ENCODE measurements at regions not wholly inside any gene's neighbourhood (a gene's known extent, or its start where the extent isn't known, plus 50 kb on each side); places are given as distances from the start of the nearest gene placed in this dataset.

DNA sequence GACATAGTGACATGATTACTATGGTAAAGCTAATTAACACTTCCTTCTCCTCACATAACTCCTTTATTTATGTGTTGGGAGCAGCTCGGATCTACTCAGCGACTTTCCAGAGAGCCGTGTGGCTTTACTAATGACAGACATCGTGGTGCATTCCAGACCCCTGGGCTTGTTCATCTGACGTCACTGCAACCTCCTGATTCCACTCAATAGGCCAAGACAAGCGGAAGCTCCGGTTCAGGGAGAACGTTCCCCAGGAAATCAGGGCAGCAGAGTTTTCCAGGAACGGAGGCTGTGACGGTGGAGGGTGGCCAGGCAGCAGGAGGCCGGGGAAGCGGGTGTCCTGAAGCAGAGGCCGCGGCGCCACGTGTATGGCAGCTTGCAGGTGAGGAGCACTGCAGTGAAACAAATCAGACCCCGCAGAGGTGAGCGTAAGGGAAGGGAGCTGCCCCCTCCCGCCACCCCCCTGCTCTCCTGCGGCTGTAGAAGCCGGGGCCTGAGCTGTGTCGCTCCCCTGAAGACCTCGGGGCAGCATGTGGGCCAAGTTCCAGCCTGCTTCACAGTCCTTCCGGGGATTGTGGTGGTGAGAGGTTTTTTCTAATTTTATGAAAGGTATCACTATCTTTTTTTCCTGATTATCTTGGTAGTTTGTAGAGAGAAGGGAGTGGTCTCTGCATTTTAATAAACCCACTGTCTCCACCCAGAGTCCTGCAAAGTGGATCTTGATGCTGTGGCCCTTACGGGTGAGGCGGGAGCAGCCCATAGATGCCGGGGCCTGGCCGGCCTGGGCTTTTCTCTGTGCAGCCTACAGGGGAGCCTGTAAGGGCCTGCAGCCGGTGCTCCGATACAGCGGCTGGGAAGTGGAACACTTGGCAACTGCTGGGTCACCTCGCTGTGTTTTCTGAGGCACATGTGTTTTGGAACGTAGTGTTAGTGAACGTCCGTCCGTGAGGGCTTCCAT, 220.4 kb upstream of the IRX4 start:
- Histone ChIP-seq H3K4me1 (no peaks in the 10 kb centered on the region), H3K36me3 (ENCODE audit: insufficient read depth in 1 of 2, low read depth in 1 of 2) (no peaks in the 10 kb centered on the region), H3K4me3 (no peak overlapping the region), H3K9me3 (no peaks in the 10 kb centered on the region), H3K27me3 (ENCODE audit: insufficient read depth in 3 of 3, low read length in 2 of 3) (no peaks in the 10 kb centered on the region), H3K27ac (no peak overlapping the region)
- 80 to 81% (median 81%) methylated on average over 36 of the region's 36 CpGs for WGBS, 3 donors
- DNase-seq = no peak
- TF ChIP-seq, protein P1, sequence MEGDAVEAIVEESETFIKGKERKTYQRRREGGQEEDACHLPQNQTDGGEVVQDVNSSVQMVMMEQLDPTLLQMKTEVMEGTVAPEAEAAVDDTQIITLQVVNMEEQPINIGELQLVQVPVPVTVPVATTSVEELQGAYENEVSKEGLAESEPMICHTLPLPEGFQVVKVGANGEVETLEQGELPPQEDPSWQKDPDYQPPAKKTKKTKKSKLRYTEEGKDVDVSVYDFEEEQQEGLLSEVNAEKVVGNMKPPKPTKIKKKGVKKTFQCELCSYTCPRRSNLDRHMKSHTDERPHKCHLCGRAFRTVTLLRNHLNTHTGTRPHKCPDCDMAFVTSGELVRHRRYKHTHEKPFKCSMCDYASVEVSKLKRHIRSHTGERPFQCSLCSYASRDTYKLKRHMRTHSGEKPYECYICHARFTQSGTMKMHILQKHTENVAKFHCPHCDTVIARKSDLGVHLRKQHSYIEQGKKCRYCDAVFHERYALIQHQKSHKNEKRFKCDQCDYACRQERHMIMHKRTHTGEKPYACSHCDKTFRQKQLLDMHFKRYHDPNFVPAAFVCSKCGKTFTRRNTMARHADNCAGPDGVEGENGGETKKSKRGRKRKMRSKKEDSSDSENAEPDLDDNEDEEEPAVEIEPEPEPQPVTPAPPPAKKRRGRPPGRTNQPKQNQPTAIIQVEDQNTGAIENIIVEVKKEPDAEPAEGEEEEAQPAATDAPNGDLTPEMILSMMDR (IDR thresholded peaks at IDR 0.05) = no peak
- intact Hi-C loops (cut with DNase I) = no loop called here
- ATAC-seq = no peak

DNA sequence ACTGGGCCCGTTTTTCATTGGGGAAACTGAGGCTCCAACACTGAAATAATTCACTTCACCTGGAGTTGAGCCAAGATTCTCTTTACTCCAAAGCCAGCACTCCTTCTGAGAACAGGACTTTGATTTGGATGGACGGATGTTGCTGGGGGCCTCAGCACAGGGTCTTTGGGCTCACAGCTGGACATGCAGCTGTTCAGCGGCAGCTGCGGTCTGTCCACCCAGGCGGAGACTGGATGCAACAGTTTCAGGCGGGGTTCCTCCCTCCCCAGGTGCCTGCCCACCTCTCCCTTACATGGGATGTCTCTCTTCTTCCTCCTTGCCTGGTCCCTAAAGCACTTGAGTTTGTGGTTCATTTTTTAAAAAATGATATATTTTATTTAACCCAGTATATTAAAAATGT, 219.0 kb upstream of the IRX4 start:
- Histone ChIP-seq H3K36me3 (ENCODE audit: insufficient read depth in 1 of 2, low read depth in 1 of 2) (no peaks in the 10 kb centered on the region), H3K4me3 (no peak overlapping the region), H3K4me1 (no peaks in the 10 kb centered on the region), H3K27me3 (ENCODE audit: insufficient read depth in 3 of 3, low read length in 2 of 3) (no peaks in the 10 kb centered on the region), H3K9me3 (no peaks in the 10 kb centered on the region), H3K27ac (no peak overlapping the region)
- DNase-seq (no peak), ATAC-seq (no peak)
- intact Hi-C loops (cut with DNase I) = no loop called here
- TF ChIP-seq, protein P1 (IDR thresholded peaks at IDR 0.05) = no peak
- 31 to 47% (median 33%) methylated on average over 6 of the region's 6 CpGs for WGBS, 3 donors

DNA sequence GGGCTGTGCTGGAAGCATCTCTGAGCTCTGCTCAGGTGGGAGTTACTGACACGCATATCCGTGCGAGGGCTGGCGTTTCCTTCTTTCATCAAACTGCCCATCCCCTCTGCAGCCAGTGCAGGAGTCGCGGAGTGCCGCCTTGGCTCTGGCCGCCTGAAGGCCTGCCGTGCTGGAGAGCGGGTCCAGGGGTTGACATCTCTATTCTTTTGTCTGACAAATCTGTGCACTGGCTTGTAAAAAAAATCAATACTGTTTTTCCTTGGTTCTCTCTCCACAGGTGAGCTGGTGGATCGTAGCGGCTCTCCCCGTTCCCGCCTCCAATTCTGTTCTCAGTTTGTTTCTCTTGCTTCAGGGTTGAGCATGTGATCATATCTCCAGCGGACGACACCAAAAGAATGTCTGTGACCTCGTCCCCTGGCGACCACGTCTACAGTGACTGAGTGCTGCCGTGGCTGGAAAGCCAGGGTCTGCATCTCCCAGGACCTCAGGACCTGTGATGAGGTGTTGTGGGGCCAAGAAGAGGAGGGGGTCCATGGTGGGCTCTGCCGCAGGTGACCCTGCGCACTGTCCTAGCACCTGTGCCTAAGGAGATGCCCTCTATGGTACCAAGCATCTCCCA, 214.3 kb upstream of the IRX4 start:
- intact Hi-C loops (cut with DNase I) = no loop called here
- H3K27me3 ChIP-seq (ENCODE audit: insufficient read depth in 3 of 3, low read length in 2 of 3) = no peaks in the 10 kb centered on the region
- ATAC-seq = no peak
- H3K4me1 ChIP-seq = no peaks in the 10 kb centered on the region
- no peak overlapping the region for H3K4me3 ChIP-seq
- no peaks in the 10 kb centered on the region for H3K9me3 ChIP-seq
- no peak overlapping the region for H3K27ac ChIP-seq
- no peak for DNase-seq
- TF ChIP-seq, protein P1 (IDR thresholded peaks at IDR 0.05) = no peak
- 73 to 80% (median 73%) methylated on average over 22 of the region's 22 CpGs for WGBS, 3 donors
- H3K36me3 ChIP-seq (ENCODE audit: insufficient read depth in 1 of 2, low read depth in 1 of 2) = no peaks in the 10 kb centered on the region

DNA sequence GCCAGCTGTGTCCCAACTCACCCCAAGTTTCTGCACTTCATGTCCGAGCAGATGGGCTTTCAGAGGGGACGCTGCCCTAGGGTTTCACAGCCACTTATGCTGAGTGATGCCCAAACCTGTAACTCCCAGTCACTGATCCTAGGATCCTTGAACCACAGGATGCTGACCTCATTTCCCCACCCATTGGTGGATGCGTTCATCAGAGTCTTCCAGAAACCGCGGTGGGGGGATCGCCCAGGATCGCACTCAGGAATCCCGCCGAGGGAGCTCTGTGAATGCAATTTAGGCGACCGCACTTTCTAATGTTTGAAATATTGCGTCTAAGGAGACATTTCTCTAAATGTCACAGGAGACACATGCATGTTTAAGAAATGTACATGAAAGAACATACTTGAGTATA, 212.3 kb upstream of the IRX4 start:
- TF ChIP-seq, protein P1 (IDR thresholded peaks at IDR 0.05) = no peak
- H3K4me1 ChIP-seq = no peaks in the 10 kb centered on the region
- H3K9me3 ChIP-seq = no peaks in the 10 kb centered on the region
- intact Hi-C loops (cut with DNase I) = no loop called here
- no peaks in the 10 kb centered on the region for H3K27me3 ChIP-seq (ENCODE audit: insufficient read depth in 3 of 3, low read length in 2 of 3)
- H3K27ac ChIP-seq = no peak overlapping the region
- ATAC-seq (no peak), DNase-seq (no peak)
- H3K36me3 ChIP-seq (ENCODE audit: insufficient read depth in 1 of 2, low read depth in 1 of 2) = no peaks in the 10 kb centered on the region
- no peak overlapping the region for H3K4me3 ChIP-seq
- 86 to 90% (median 89%) methylated on average over 12 of the region's 12 CpGs for WGBS, 3 donors
